Transverse colon (tissue), 4 donors: ENCODE measurements at regions not wholly inside any gene's neighbourhood (a gene's known extent, or its start where the extent isn't known, plus 50 kb on each side); places are given as distances from the start of the nearest gene placed in this dataset.

ENCODE experiments used
- DNase-seq: peaks from one replicate; pipeline ENCODE4 v3.0.0-alpha.2; 2019
- H3K27ac ChIP-seq, 4 donors: fragments of 200-600 bp; sonication (generic); 2 replicates each; pipeline ENCODE4 v1.5.1; 2016 to 2018; ENCODE audit warnings: inconsistent platforms in 4 of 4
- H3K27me3 ChIP-seq: fragments of 200-600 bp; sonication (generic); 2 replicates; pipeline ENCODE4 v1.5.1; 2017; ENCODE audit warnings: inconsistent platforms
- H3K36me3 ChIP-seq, 4 donors: fragments of 200-600 bp; sonication (generic); 2 replicates each; pipeline ENCODE4 v1.5.1; 2017 to 2019; ENCODE audit warnings: inconsistent platforms in 4 of 4
- H3K4me1 ChIP-seq, 4 donors: fragments of 200-600 bp; sonication (generic); 2 replicates each; pipeline ENCODE4 v1.5.1; 2017 to 2020; ENCODE audit warnings: inconsistent platforms in 4 of 4
- H3K4me3 ChIP-seq, 4 donors: fragments of 200-600 bp; sonication (generic); 1 replicate in 1 of 4; 2 replicates in 3 of 4; pipeline versions ENCODE4 v1.5.1 to v1.6.1; 2017 to 2019; ENCODE audit warnings: inconsistent platforms in 4 of 4
- H3K9me3 ChIP-seq, 2 donors: fragments of 200-600 bp; sonication (generic); 2 replicates each; pipeline ENCODE4 v1.5.1; 2017 to 2019; ENCODE audit warnings: inconsistent platforms in 2 of 2
- EP300 ChIP-seq: sonication (generic); formaldehyde crosslinking; IDR thresholded peaks from one replicate; pipeline ENCODE4 v1.6.1; 2017; ENCODE audit warnings: antibody characterized with exemption, low read depth
- POLR2A ChIP-seq: fragments of 450-650 bp; IDR thresholded peaks from one replicate; pipeline ENCODE4 v1.6.1; 2016; ENCODE audit warnings: antibody characterized with exemption, mild to moderate bottlenecking, moderate library complexity
- POLR2AphosphoS5 ChIP-seq, 3 donors: sonication (generic); formaldehyde crosslinking; IDR thresholded peaks; one replicate each; pipeline ENCODE4 v1.6.1; 2016; ENCODE audit warnings: antibody characterized with exemption in 3 of 3
- WGBS, 2 donors: methylation state at CpG; one replicate each; pipeline ENCODE4 v1.1.5; 2018; ENCODE audit warnings: low coverage in 1 of 2; 5-methylcytosine and 5-hydroxymethylcytosine counted together
- in situ Hi-C, 4 donors: fragments of 200-750 bp; cut with MboI; loops; one replicate each; pipeline versions ENCODE4 v1.15.0 to v1.15.1; 2017; ENCODE audit warnings: low sequenced_read_pairs in 3 of 4, low pct_ligation_motif_present in 1 of 4, low pct_unique_long_range_greater_than_20kb in 1 of 4
- intact Hi-C: fragments of 100-400 bp; cut with DNase I; formaldehyde crosslinking; loops from one replicate; pipeline ENCODE4 v1.15.1; 2023; ENCODE audit warnings: low total_unique reads
- TF ChIP-seq, protein P1 (sequence below), 5 experiments: fragments of 200-600 bp in 3 of 5; fragments of 450-650 bp in 2 of 5; sonication (generic) in 3 of 5; IDR thresholded peaks; 1 replicate in 2 of 5; 2 replicates in 3 of 5; pipeline ENCODE4 v1.5.1; 2016 to 2017; ENCODE audit warnings: antibody characterized with exemption in 5 of 5, inconsistent platforms in 3 of 5, mild to moderate bottlenecking in 2 of 5, moderate library complexity in 1 of 5

DNA sequence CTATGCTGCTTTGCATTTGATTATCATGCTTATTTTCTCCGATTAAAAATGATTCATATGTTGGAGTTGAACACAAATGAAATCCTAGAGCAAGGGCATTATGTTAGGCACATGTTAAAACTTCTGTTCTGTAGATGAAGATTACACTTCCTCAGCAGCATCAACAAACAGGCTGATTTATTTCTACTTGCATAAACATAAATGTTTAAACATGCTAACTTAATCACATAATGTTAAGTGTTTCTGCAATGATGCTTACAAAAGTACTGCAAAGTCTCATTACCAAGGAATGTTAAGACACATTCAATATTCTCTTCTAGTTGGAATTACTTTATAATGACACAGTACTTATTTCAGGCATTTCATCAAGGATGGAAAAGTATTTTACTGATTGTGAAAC is 770.8 kb downstream of the ANKRD7 start:
- Histone ChIP-seq H3K27ac (no peak overlapping the region), H3K9me3 (no peaks in the 10 kb centered on the region), H3K36me3 (no peaks in the 10 kb centered on the region), H3K27me3 (no peaks in the 10 kb centered on the region), H3K4me1 (no peaks in the 10 kb centered on the region), H3K4me3 (no peak overlapping the region)
- DNase-seq, result no peak
- TF ChIP-seq POLR2A, result no peak
- TF ChIP-seq, protein P1, sequence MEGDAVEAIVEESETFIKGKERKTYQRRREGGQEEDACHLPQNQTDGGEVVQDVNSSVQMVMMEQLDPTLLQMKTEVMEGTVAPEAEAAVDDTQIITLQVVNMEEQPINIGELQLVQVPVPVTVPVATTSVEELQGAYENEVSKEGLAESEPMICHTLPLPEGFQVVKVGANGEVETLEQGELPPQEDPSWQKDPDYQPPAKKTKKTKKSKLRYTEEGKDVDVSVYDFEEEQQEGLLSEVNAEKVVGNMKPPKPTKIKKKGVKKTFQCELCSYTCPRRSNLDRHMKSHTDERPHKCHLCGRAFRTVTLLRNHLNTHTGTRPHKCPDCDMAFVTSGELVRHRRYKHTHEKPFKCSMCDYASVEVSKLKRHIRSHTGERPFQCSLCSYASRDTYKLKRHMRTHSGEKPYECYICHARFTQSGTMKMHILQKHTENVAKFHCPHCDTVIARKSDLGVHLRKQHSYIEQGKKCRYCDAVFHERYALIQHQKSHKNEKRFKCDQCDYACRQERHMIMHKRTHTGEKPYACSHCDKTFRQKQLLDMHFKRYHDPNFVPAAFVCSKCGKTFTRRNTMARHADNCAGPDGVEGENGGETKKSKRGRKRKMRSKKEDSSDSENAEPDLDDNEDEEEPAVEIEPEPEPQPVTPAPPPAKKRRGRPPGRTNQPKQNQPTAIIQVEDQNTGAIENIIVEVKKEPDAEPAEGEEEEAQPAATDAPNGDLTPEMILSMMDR (IDR thresholded peaks at IDR 0.05), result no peak
- no peak for TF ChIP-seq EP300
- TF ChIP-seq POLR2AphosphoS5 (IDR thresholded peaks at IDR 0.05), result no peak
- intact Hi-C loops (no loop called here), in situ Hi-C loops (no loop called here)
- 63 to 75% methylated on average over 1 of the region's 1 CpG for WGBS, 2 donors

DNA sequence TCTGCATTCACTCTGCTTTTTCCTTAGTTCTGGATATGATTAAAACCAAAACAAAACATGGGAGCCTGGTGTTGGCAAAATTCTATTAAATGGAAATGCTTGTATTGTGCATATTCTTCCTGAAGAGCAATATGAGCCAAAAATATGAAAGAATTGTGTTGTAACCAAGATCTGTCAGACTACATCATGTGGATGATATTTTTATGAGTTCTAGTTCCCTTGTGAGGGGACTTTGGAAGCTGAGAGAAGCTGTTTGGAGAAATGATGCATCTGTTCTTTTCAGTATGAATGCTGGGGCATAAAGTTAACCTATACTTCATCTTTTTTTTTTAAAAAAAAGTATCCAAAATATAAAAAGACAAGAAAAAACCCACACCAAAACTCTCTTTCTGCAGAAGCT is 782.7 kb downstream of the ANKRD7 start:
- intact Hi-C loops, result no loop called here

DNA sequence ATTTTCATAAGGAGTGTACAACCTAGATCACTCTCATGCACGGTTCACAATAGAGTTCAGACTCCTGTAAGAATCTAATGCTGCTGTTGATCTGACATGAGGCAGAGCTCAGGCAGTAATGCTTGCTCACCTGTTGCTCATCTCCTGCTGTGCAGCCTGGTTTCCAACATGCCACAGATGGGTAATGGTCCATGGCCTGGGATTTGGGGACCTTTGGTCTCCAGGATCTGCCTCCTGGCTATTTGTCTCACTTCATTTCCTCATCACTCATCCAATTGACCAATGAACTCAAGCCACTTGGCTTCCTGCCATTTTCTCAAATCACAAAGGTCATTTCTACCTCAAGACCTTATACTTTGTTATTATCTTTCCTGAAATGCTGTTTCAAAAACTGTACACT is 786.1 kb downstream of the ANKRD7 start:
- in situ Hi-C loops, result no loop called here
- no peak for DNase-seq
- TF ChIP-seq, protein P1 (IDR thresholded peaks at IDR 0.05), result no peak
- TF ChIP-seq EP300, result no peak
- no peak for TF ChIP-seq POLR2A
- no peak for TF ChIP-seq POLR2AphosphoS5 (IDR thresholded peaks at IDR 0.05)
- no peak overlapping the region for H3K27ac ChIP-seq
- no peaks in the 10 kb centered on the region for H3K36me3 ChIP-seq
- no peaks in the 10 kb centered on the region for H3K27me3 ChIP-seq
- H3K4me1 ChIP-seq, result no peaks in the 10 kb centered on the region
- H3K4me3 ChIP-seq, result no peak overlapping the region
- H3K9me3 ChIP-seq, result no peaks in the 10 kb centered on the region
- 87% methylated on average over 1 of the region's 1 CpG; no CpG with 5 or more reads in 1 of the 2 donors for WGBS, 2 donors
- intact Hi-C loops, result no loop called here

More for the DNA sequence above, 782.7 kb downstream of the ANKRD7 start:
- H3K27me3 ChIP-seq, result no peaks in the 10 kb centered on the region
- no peaks in the 10 kb centered on the region for H3K9me3 ChIP-seq
- no peaks in the 10 kb centered on the region for H3K36me3 ChIP-seq
- no peak for DNase-seq
- no peak overlapping the region for H3K27ac ChIP-seq
- in situ Hi-C loops, result no loop called here
- TF ChIP-seq POLR2A, result no peak
- no peak for TF ChIP-seq POLR2AphosphoS5 (IDR thresholded peaks at IDR 0.05)
- TF ChIP-seq, protein P1 (IDR thresholded peaks at IDR 0.05), result no peak
- no peak for TF ChIP-seq EP300
- no peaks in the 10 kb centered on the region for H3K4me1 ChIP-seq
- no peak overlapping the region for H3K4me3 ChIP-seq

DNA sequence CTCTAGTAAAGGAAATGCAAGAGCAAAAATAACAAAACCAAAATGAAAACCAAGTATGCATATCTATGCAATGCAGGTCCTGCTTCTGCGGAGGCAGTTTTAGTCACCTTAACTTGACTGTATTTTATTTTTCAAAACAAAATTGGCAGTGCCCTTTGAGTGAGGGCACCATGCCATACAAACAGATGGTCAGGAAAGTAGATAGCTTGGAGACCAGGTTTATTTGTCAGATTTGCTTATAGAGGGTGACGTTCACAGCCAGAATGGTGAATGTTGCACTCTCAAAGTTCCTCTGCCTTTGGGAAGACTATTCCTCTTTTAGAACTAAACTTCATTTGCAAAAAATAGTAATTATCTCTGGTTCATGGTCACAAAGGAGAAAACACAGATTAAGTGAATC is 801.9 kb downstream of the ANKRD7 start:
- H3K27ac ChIP-seq, result no peak overlapping the region
- intact Hi-C loops, result no loop called here
- H3K4me1 ChIP-seq, result no peaks in the 10 kb centered on the region
- no peak for DNase-seq
- no peak overlapping the region for H3K4me3 ChIP-seq
- no peaks in the 10 kb centered on the region for H3K36me3 ChIP-seq
- H3K27me3 ChIP-seq, result no peaks in the 10 kb centered on the region
- 90% methylated on average over 2 of the region's 2 CpGs for WGBS, 2 donors
- H3K9me3 ChIP-seq, result no peaks in the 10 kb centered on the region
- TF ChIP-seq POLR2AphosphoS5 (IDR thresholded peaks at IDR 0.05) (no peak), EP300 (no peak), POLR2A (no peak)
- TF ChIP-seq, protein P1 (IDR thresholded peaks at IDR 0.05), result no peak
- in situ Hi-C loops, result no loop called here
